HG02938 (cell line): ENCODE measurements at regions not wholly inside any gene's neighbourhood (a gene's known extent, or its start where the extent isn't known, plus 50 kb on each side); places are given as distances from the start of the nearest gene placed in this dataset.

Experiments used
- ATAC-seq: cut with Tn5 transposase; IDR thresholded peaks from one replicate; pipeline ENCODE4 v1.9.1; 2021; ENCODE audit warnings: mild to moderate bottlenecking, moderate library complexity; ENCODE audit not compliant: unreplicated experiment

GRCh38 chr18:56038171-56039030, 450.4 kb upstream of the TCF4 start:
- ATAC-seq: no peak

GRCh38 chr18:56036741-56037140, 448.7 kb upstream of the TCF4 start:
- no peak for ATAC-seq

- ATAC-seq: no peak
Measured at GRCh38 chr18:56035546-56035945, 447.6 kb upstream of the TCF4 start.

DNA sequence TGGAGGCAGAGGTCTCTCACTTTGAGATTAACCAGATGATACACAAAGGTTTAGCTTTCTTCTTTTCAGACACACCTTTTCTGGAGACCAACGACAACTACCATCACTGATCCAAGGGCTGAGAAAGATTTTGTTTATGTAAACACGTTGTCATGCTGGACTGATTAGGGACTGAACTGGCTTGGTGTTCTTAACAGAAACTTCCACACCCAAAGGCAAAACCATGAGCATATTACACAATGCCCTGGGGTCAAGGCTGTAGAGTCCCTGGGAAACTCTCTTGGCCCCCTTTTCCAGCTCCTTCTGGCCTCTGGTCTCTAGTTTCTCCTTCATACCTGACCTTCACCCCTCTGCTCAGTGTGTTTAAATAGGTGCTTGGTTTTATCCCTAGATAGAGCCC, 447.0 kb upstream of the TCF4 start:
- no peak for ATAC-seq

DNA sequence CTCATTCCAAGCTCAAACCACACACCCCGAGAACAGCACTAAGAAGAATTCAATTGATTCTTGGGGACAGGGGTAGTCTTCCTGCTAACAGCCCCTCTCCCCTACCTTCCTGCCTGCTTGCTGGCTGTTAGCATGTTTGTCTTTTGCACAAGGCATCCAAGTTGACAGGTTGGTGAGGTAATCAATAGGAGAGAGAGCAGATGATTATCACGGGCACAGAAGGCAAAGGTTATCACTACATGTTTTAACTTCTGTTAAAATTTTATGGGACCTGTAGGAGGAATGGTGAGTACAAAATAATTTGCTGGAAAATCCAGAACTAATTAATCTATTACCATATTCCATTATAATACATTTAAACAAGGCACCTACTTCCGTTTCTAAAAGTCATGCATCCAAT, 442.1 kb upstream of the TCF4 start:
- no peak for ATAC-seq

- no peak for ATAC-seq
Measured at GRCh38 chr18:56028514-56028913, 440.5 kb upstream of the TCF4 start.

DNA sequence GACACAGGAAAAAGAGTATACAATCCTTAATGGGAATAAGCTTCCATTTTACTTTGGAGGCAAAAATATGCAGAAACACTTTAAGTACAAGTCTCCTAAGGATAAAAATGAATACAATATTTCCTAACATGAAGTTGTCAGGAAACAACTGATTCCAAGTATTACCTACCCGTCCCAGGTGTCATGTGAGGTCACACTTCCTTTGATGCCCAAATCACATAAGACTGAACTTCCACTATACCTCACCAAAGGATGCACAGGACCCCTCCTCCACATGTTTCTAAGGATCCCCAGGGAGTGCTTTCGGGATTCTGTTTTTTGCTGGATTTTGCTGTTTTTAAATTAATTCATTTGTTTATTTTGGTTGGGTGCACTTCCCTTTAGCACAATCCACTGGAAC, 438.5 kb upstream of the TCF4 start:
- ATAC-seq: no peak

DNA sequence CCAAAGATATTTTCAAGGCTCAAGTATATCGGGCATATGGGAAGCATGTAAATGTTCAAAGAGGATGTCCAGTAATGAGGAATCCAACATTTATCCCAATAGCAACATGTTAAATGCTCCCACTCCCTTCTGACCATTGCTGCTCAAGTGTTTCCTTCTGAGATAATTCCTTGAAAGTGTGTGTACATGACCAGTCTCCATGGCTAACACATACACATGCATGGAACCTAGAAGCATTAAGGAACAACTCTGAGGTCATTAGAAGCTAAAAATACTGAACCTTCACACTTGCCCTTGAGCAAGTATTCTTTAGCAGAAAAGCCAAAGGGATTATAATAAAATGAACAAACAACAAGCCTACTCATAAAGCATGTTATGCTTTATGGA, 433.8 kb upstream of the TCF4 start:
- no peak for ATAC-seq

- no peak for ATAC-seq
Measured at GRCh38 chr18:56021136-56021808, 433.3 kb upstream of the TCF4 start.

DNA sequence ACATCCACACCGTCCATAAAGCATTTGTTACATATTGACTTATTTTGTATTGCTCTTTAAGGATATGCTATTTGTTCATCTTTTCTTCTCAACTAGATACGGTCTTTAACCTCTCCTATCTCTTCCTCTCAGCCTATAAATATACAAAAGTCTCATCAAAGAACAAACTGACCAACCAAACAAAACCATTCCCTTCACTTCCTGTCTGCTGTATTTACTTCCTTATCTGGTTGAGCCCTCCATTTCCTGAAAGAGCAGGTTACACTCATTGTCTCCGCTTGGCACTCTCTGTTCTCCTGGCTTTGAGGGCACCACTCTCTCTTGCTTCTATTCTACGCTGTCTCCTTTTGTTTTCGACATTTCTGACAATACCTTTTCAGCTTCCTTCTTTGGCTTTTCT, 431.9 kb upstream of the TCF4 start:
- ATAC-seq: no peak

DNA sequence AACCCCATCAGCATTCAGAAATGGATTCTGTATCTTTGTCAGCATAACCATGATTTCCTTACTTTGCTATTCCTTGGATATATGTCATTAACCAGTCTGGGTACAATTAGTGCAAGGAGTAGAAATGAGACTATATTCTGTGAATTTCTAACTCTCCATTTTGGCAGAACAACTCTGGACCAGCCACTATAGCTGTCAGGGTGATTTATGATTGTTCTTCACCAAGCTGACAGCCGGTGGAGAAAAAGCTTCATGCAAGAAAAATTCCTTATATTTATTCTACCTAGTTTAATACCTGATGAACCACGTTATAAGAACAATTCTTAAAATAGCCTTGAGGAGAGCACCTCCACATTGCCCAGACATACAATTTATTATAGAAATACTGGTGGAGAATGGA, 431.2 kb upstream of the TCF4 start:
- ATAC-seq: no peak

DNA sequence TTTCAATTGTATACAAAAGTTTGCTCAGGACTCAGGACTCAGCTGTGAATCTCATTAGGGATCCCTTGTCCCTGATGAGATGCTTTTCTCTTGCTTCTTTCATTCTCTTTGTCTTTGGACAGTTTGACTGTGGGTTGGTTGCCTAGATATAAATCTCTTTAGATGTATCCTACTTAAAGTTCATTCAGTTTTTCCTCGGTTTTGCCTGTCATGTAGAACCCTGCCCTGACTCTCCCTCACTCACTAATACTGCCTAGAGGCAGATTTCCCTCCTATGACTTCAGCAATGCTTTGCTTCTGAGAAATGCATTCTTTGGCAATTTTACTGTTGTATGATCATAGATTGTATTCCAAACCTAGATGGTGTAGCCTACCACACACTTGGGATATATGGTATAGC, 421.4 kb upstream of the TCF4 start:
- no peak for ATAC-seq

GRCh38 chr18:56003720-56004088, 415.7 kb upstream of the TCF4 start:
- no peak for ATAC-seq

GRCh38 chr18:56003009-56003719, 415.2 kb upstream of the TCF4 start:
- no peak for ATAC-seq

DNA sequence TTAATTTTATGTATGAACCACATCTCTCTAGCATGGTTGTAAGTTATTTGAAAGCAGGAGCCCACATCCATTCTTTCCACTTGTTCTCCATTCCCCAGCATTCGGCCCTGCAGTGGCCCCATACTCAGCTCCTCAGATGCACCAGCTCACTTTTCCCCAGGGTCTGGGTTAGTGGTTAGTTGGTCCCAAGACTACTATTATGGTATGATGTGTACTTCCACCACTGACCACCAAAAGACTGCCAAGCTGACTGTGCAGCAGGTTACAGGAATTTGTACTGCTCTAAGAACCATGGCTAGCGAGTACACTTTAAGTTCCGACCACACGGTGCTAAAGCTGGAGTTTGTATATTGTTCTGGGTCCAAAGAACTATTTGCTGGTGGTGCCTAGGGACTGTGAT, 413.6 kb upstream of the TCF4 start:
- ATAC-seq: no peak

- ATAC-seq: no peak
Measured at GRCh38 chr18:56000041-56000440, 412.0 kb upstream of the TCF4 start.

GRCh38 chr18:55999641-56000040, 411.6 kb upstream of the TCF4 start:
- ATAC-seq: no peak

DNA sequence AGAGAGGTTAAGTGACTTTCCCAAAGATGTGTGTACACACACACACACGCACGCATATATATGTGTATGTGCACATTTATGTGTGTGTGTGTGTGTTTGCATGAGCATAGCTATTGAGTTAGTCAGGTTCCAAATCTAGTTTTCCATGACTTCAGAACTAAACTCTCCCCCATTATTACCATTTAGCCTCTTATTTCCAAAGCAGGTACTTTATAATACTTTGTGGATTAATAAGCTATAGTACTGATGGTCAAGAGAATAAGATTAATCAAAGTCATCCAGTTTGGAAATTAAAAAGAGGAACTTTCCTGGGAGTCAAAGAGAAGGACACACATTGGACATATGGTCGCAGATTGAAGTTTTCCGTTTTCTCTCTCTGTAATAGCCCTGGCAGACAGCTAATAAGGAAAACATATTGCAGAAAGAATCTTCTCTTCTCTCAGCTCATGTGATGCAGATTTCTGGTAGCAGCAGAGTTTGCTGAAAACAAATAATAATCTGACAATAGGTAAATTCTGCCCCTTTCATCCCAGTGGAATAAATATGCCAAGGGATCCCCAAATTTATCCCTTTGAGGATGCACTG, 410.9 kb upstream of the TCF4 start:
- ATAC-seq: no peak

- ATAC-seq: no peak
Measured at GRCh38 chr18:55998071-55998522, 410.1 kb upstream of the TCF4 start.

DNA sequence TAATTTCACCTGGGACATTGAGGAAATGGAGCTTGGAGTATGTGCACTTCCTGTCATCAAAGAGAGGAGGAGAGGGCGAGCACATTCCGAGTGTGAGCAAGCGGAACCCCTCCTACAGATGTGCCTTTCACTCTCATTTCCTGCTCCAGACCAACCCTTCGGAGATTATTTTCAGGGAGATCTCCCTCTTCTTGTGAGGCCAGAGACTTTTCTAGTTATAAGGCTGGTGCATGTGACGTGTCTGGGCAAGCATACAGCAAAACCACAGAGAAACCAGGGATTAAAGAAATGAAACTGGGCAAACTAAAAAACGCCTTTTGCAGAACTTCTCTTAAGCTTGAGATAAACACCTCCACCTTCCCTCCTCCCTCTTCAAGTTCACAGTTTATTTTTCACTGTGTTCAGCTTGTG, 409.2 kb upstream of the TCF4 start:
- ATAC-seq: no peak

DNA sequence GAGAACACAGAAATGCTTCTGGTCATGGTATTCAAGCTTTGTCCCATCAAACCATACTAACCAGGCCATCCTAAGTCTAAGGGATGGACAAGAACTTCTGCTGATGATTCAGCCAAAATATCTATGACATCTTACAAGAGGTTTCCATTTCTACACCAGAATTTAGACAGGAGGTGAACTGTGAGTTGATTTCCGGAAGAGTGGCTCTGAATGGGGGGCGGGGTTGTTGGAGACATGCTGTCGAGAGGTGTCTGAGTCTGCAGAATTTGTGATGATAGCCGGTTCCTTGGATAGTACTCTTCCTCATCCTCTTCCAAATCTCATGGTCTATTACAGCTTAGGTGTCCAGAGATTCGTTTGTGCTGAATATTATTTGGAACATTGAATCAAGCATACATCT, 408.7 kb upstream of the TCF4 start:
- no peak for ATAC-seq

- ATAC-seq: no peak
Measured at GRCh38 chr18:55990186-55990585, 402.2 kb upstream of the TCF4 start.
